Smooth muscle cell (in vitro differentiated cells): ENCODE measurements at regions not wholly inside any gene's neighbourhood (a gene's known extent, or its start where the extent isn't known, plus 50 kb on each side); places are given as distances from the start of the nearest gene placed in this dataset.

Experiments used
- DNase-seq: peaks from one replicate; lab custom pipeline; 2025; ENCODE audit not compliant: unreplicated experiment; lab: John Stamatoyannopoulos, UW
- H2AFZ ChIP-seq: fragments of 200-600 bp; sonication (generic); 2 replicates; pipeline ENCODE4 v1.6.0; 2016; ENCODE audit warnings: antibody characterized with exemption, low read depth, mild to moderate bottlenecking
- H3F3A ChIP-seq: fragments of 200-600 bp; sonication (generic); 2 replicates; pipeline ENCODE4 v1.6.0; 2017; ENCODE audit warnings: antibody characterized with exemption, low read depth
- H3K27ac ChIP-seq: fragments of 200-600 bp; sonication (generic); 2 replicates; pipeline ENCODE4 v1.5.1; 2016; ENCODE audit warnings: low read depth, mild to moderate bottlenecking
- H3K27me3 ChIP-seq: fragments of 200-600 bp; sonication (generic); 2 replicates; pipeline ENCODE4 v1.6.1; 2016; ENCODE audit warnings: low read depth, mild to moderate bottlenecking
- H3K36me3 ChIP-seq: fragments of 200-600 bp; sonication (generic); 2 replicates; pipeline ENCODE4 v1.5.1; 2016; ENCODE audit warnings: low read depth
- H3K4me1 ChIP-seq: fragments of 200-600 bp; sonication (generic); 2 replicates; pipeline ENCODE4 v1.5.1; 2016; ENCODE audit warnings: low read depth
- H3K4me2 ChIP-seq: fragments of 200-600 bp; sonication (generic); 2 replicates; pipeline ENCODE4 v1.6.0; 2016; ENCODE audit warnings: mild to moderate bottlenecking
- H3K4me3 ChIP-seq: fragments of 200-600 bp; sonication (generic); 2 replicates; pipeline ENCODE4 v1.5.1; 2016; ENCODE audit warnings: mild to moderate bottlenecking
- H3K79me2 ChIP-seq: fragments of 200-600 bp; sonication (generic); 2 replicates; pipeline ENCODE4 v1.6.0; 2016; ENCODE audit warnings: low read depth, mild to moderate bottlenecking
- H3K9ac ChIP-seq: fragments of 200-600 bp; sonication (generic); 2 replicates; pipeline ENCODE4 v1.6.0; 2016; ENCODE audit warnings: low read depth
- H3K9me3 ChIP-seq: fragments of 200-600 bp; sonication (generic); replicated peaks from 2 replicates; pipeline ENCODE4 v1.5.1; 2016; ENCODE audit warnings: low read depth
- H4K20me1 ChIP-seq: fragments of 200-600 bp; sonication (generic); 2 replicates; pipeline ENCODE4 v1.6.0; 2016; ENCODE audit warnings: low read depth
- WGBS: methylation state at CpG from one replicate; pipeline ENCODE4 v1.1.7; 2016; ENCODE audit warnings: low lambda C conversion rate; 5-methylcytosine and 5-hydroxymethylcytosine counted together
- TF ChIP-seq, protein P1 (sequence below): fragments of 200-600 bp; sonication (generic); IDR thresholded peaks from 2 replicates; pipeline ENCODE4 v1.5.1; 2017; ENCODE audit warnings: borderline replicate concordance, mild to moderate bottlenecking, antibody characterized with exemption; ENCODE audit not compliant: insufficient read depth, poor library complexity, severe bottlenecking

GRCh38 chr5:110903966-110904365 is 165.2 kb downstream of the SLC25A46 start:
- TF ChIP-seq, protein P1, sequence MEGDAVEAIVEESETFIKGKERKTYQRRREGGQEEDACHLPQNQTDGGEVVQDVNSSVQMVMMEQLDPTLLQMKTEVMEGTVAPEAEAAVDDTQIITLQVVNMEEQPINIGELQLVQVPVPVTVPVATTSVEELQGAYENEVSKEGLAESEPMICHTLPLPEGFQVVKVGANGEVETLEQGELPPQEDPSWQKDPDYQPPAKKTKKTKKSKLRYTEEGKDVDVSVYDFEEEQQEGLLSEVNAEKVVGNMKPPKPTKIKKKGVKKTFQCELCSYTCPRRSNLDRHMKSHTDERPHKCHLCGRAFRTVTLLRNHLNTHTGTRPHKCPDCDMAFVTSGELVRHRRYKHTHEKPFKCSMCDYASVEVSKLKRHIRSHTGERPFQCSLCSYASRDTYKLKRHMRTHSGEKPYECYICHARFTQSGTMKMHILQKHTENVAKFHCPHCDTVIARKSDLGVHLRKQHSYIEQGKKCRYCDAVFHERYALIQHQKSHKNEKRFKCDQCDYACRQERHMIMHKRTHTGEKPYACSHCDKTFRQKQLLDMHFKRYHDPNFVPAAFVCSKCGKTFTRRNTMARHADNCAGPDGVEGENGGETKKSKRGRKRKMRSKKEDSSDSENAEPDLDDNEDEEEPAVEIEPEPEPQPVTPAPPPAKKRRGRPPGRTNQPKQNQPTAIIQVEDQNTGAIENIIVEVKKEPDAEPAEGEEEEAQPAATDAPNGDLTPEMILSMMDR, result no peak
- Histone ChIP-seq H3K9me3 (no peaks in the 10 kb centered on the region), H4K20me1 (no peaks in the 10 kb centered on the region), H2AFZ (no peak overlapping the region), H3K27ac (no peak overlapping the region), H3F3A (no peaks in the 10 kb centered on the region), H3K4me2 (no peak overlapping the region), H3K9ac (no peak overlapping the region), H3K4me3 (no peak overlapping the region), H3K36me3 (no peaks in the 10 kb centered on the region), H3K79me2 (no peaks in the 10 kb centered on the region), H3K4me1 (no peaks in the 10 kb centered on the region), H3K27me3 (no peaks in the 10 kb centered on the region)
- WGBS, result 36% methylated on average over 3 of the region's 3 CpGs
- DNase-seq, result no peak

- Histone ChIP-seq H3K9ac (no peak overlapping the region), H4K20me1 (no peaks in the 10 kb centered on the region), H3K4me2 (no peak overlapping the region), H3K4me3 (no peak overlapping the region), H3K4me1 (no peaks in the 10 kb centered on the region), H3K9me3 (no peaks in the 10 kb centered on the region), H3K27me3 (no peaks in the 10 kb centered on the region), H3K36me3 (no peaks in the 10 kb centered on the region), H2AFZ (no peak overlapping the region), H3K79me2 (no peaks in the 10 kb centered on the region), H3K27ac (no peak overlapping the region), H3F3A (no peaks in the 10 kb centered on the region)
- TF ChIP-seq, protein P1, result no peak
- no peak for DNase-seq
Measured at GRCh38 chr5:110908848-110909247, 162.7 kb upstream of the TSLP start.

GRCh38 chr5:110909415-110909814 is 162.1 kb upstream of the TSLP start:
- H3K9ac ChIP-seq, result no peak overlapping the region
- no peaks in the 10 kb centered on the region for H3K79me2 ChIP-seq
- H2AFZ ChIP-seq, result peak overlapping the region; percentile 33
- no peak for DNase-seq
- H3K27me3 ChIP-seq, result no peaks in the 10 kb centered on the region
- H3K27ac ChIP-seq, result no peak overlapping the region
- WGBS, result 86% methylated on average over 1 of the region's 1 CpG
- no peaks in the 10 kb centered on the region for H4K20me1 ChIP-seq
- no peak overlapping the region for H3K4me3 ChIP-seq
- peak overlapping the region; percentile 22 for H3K4me2 ChIP-seq
- no peaks in the 10 kb centered on the region for H3K9me3 ChIP-seq
- no peaks in the 10 kb centered on the region for H3K4me1 ChIP-seq
- H3F3A ChIP-seq, result no peaks in the 10 kb centered on the region
- no peaks in the 10 kb centered on the region for H3K36me3 ChIP-seq
- TF ChIP-seq, protein P1, result no peak

DNA sequence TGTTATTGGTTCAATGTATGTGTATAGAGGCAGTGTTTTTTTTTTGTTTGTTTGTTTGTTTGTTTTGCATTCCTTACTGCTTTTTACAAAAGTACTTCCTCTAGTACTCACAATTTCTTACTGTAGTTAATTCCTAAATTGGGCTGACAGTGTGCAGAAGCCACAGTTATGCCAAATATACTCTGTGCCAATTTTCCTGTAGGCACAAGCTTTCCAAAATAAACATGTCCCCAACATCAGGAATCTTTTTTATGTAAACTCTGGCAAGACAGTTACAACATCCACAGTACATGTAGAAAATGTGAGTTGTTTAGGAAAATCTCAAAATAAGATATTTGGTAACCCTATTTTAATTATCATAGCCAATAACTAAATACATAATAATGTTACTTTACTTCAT is 161.6 kb upstream of the TSLP start:
- H3K79me2 ChIP-seq, result no peaks in the 10 kb centered on the region
- H3K4me2 ChIP-seq, result no peak overlapping the region
- TF ChIP-seq, protein P1, result no peak
- H3K27ac ChIP-seq, result no peak overlapping the region
- no peak for DNase-seq
- H3K9ac ChIP-seq, result no peak overlapping the region
- H3K4me3 ChIP-seq, result no peak overlapping the region
- H2AFZ ChIP-seq, result no peak overlapping the region
- H3K36me3 ChIP-seq, result no peaks in the 10 kb centered on the region
- H4K20me1 ChIP-seq, result no peaks in the 10 kb centered on the region
- no peaks in the 10 kb centered on the region for H3F3A ChIP-seq
- no peaks in the 10 kb centered on the region for H3K9me3 ChIP-seq
- H3K4me1 ChIP-seq, result no peaks in the 10 kb centered on the region
- H3K27me3 ChIP-seq, result no peaks in the 10 kb centered on the region
